ENCODE measurements at regions not wholly inside any gene's neighbourhood (a gene's known extent, or its start where the extent isn't known, plus 50 kb on each side); places are given as distances from the start of the nearest gene placed in this dataset.

- TF ChIP-seq POLR2A (IDR thresholded peaks at IDR 0.05) = no peak
- TF ChIP-seq EP300 (IDR thresholded peaks at IDR 0.05) = no peak
These were observed 144.0 kb upstream of the NRIP1 start for GRCh38 chr21:15208786-15209185.
